IMR-90 (cell line): ENCODE measurements at regions not wholly inside any gene's neighbourhood (a gene's known extent, or its start where the extent isn't known, plus 50 kb on each side); places are given as distances from the start of the nearest gene placed in this dataset.

Experiments used
- ATAC-seq: fragments of 200-7000 bp; cut with Tn5 transposase; 2 replicates; pipeline ENCODE4 v1.9.1; 2020; ENCODE audit warnings: low read depth, mild to moderate bottlenecking, moderate library complexity
- BruUV-seq: library from RNA; stranded (reverse); fragments of 400-500 nt; replicated peaks from 2 replicates; lab custom pipeline; 2021; lab: Mats Ljungman, UMichigan
- CTCF ChIA-PET: fragments of 300-600 bp; formaldehyde crosslinking; extraction: SDS; loops from one replicate; lab custom pipeline; 2021; ENCODE audit warnings: antibody characterized with exemption; lab: Yijun Ruan, JAX
- POLR2A ChIA-PET: fragments of 300-600 bp; sonication (Branson Sonifier 250); formaldehyde crosslinking; loops from one replicate; lab custom pipeline; 2022; ENCODE audit warnings: antibody characterized with exemption; ENCODE audit not compliant: unreplicated experiment; lab: Charles Lee
- DNase-seq: peaks from one replicate; pipeline ENCODE4 v3.0.0; 2013
- H2AFZ ChIP-seq: replicated peaks from 2 replicates; pipeline ENCODE3; 2013; ENCODE audit warnings: low read length, mild to moderate bottlenecking; ENCODE audit not compliant: poor library complexity
- H2AK5ac ChIP-seq: 2 replicates; pipeline ENCODE4 v1.6.1; 2013; ENCODE audit warnings: low read depth, low read length, inconsistent platforms
- H2AK9ac ChIP-seq: replicated peaks from 2 replicates; pipeline ENCODE3; 2013; ENCODE audit warnings: mild to moderate bottlenecking, low read depth, low read length, moderate library complexity; ENCODE audit not compliant: poor library complexity
- H2BK120ac ChIP-seq: 2 replicates; pipeline ENCODE4 v1.6.1; 2013; ENCODE audit warnings: low read depth, low read length, inconsistent platforms
- H2BK15ac ChIP-seq: 3 replicates; pipeline ENCODE4 v1.6.1; 2013; ENCODE audit warnings: low read depth, low read length, inconsistent platforms
- H2BK20ac ChIP-seq: 2 replicates; pipeline ENCODE4 v1.6.1; 2013; ENCODE audit warnings: low read depth, mild to moderate bottlenecking, inconsistent platforms, low read length, moderate library complexity
- H2BK5ac ChIP-seq: 2 replicates; pipeline ENCODE4 v1.6.1; 2013; ENCODE audit warnings: mild to moderate bottlenecking, low read depth, low read length, inconsistent platforms; ENCODE audit not compliant: poor library complexity, severe bottlenecking
- H3K14ac ChIP-seq: replicated peaks from 2 replicates; pipeline ENCODE4 v1.6.1; 2013; ENCODE audit warnings: low read depth, low read length, inconsistent platforms
- H3K18ac ChIP-seq: 2 replicates; pipeline ENCODE4 v1.6.1; 2013; ENCODE audit warnings: low read depth, low read length, control low read depth
- H3K23ac ChIP-seq: 2 replicates; pipeline ENCODE4 v1.6.1; 2013; ENCODE audit warnings: low read depth, low read length, inconsistent platforms
- H3K27ac ChIP-seq: 2 replicates; pipeline ENCODE4 v1.5.1; 2013; ENCODE audit warnings: mild to moderate bottlenecking, control low read depth, low read length; ENCODE audit not compliant: insufficient read depth
- H3K27me3 ChIP-seq: 2 replicates; pipeline ENCODE4 v1.6.1; 2013; ENCODE audit warnings: low read length; ENCODE audit not compliant: control insufficient read depth, insufficient read depth
- H3K36me3 ChIP-seq: 2 replicates; pipeline ENCODE4 v1.6.1; 2013; ENCODE audit warnings: low read length, mixed read lengths; ENCODE audit not compliant: control insufficient read depth, insufficient read depth
- H3K4ac ChIP-seq: 2 replicates; pipeline ENCODE4 v1.6.1; 2013; ENCODE audit warnings: low read depth, low read length, inconsistent platforms
- H3K4me1 ChIP-seq: 2 replicates; pipeline ENCODE4 v1.6.1; 2013; ENCODE audit warnings: low read length, mixed read lengths; ENCODE audit not compliant: control insufficient read depth, insufficient read depth
- H3K4me2 ChIP-seq: 2 replicates; pipeline ENCODE4 v1.6.1; 2013; ENCODE audit warnings: low read depth, mild to moderate bottlenecking, control low read depth, low read length, moderate library complexity
- H3K4me3 ChIP-seq: 2 replicates; pipeline ENCODE4 v1.5.1; 2013; ENCODE audit warnings: low read depth, mild to moderate bottlenecking, control low read depth, low read length, moderate library complexity; ENCODE audit not compliant: insufficient read depth
- H3K56ac ChIP-seq: 2 replicates; pipeline ENCODE4 v1.6.1; 2013; ENCODE audit warnings: low read length, inconsistent platforms; ENCODE audit not compliant: insufficient read depth; ENCODE audit errors: extremely low read depth
- H3K79me1 ChIP-seq, 2 experiments: 2 replicates each; pipeline ENCODE4 v1.6.1; 2013; ENCODE audit warnings: low read length in 2 of 2, inconsistent platforms in 1 of 2, low read depth in 1 of 2
- H3K9ac ChIP-seq: 2 replicates; pipeline ENCODE4 v1.6.1; 2013; ENCODE audit warnings: low read depth, low read length, control low read depth
- H3K9me1 ChIP-seq: 2 replicates; pipeline ENCODE4 v1.6.1; 2013; ENCODE audit warnings: low read length, inconsistent platforms; ENCODE audit not compliant: insufficient read depth
- H3K9me3 ChIP-seq: 2 replicates; pipeline ENCODE4 v1.6.1; 2013; ENCODE audit warnings: low read length; ENCODE audit not compliant: control insufficient read depth, insufficient read depth
- H4K20me1 ChIP-seq: 2 replicates; pipeline ENCODE4 v1.6.1; 2013; ENCODE audit warnings: low read length, inconsistent platforms; ENCODE audit not compliant: insufficient read depth
- H4K5ac ChIP-seq: 2 replicates; pipeline ENCODE4 v1.6.1; 2013; ENCODE audit warnings: mild to moderate bottlenecking, low read depth, low read length, control low read depth
- H4K8ac ChIP-seq, 2 experiments: 2 replicates each; pipeline ENCODE4 v1.6.1; 2013; ENCODE audit warnings: low read depth in 2 of 2, low read length in 2 of 2, control low read depth in 1 of 2, inconsistent platforms in 1 of 2
- H4K91ac ChIP-seq: 2 replicates; pipeline ENCODE4 v1.6.1; 2013; ENCODE audit warnings: low read depth, low read length, inconsistent platforms; ENCODE audit not compliant: insufficient read depth
- CEBPB ChIP-seq: IDR thresholded peaks from 2 replicates; pipeline ENCODE4 v1.6.1; 2012; ENCODE audit warnings: low read depth, low read length, improper control_type of control experiment
- FOS ChIP-seq: fragments of 150-350 bp; IDR thresholded peaks from 2 replicates; pipeline ENCODE4 v1.6.1; 2016; ENCODE audit warnings: low read depth, low read length
- MAFK ChIP-seq: IDR thresholded peaks from 2 replicates; pipeline ENCODE4 v1.6.1; 2012; ENCODE audit warnings: low read depth, low read length, improper control_type of control experiment
- MAZ ChIP-seq: IDR thresholded peaks from 2 replicates; pipeline ENCODE4 v1.6.1; 2012; ENCODE audit warnings: low read depth, mild to moderate bottlenecking, low read length, improper control_type of control experiment, moderate library complexity, borderline replicate concordance
- RAD21 ChIP-seq: IDR thresholded peaks from 2 replicates; pipeline ENCODE4 v1.6.1; 2012; ENCODE audit warnings: low read length, improper control_type of control experiment
- WGBS, 2 experiments: methylation state at CpG; one replicate each; pipeline versions ENCODE4 v1.1.5 to v1.1.7; 2013; ENCODE audit warnings: missing lambda C conversion rate in 2 of 2; ENCODE audit not compliant: insufficient read length in 1 of 2; ENCODE audit errors: extremely low coverage in 2 of 2; 5-methylcytosine and 5-hydroxymethylcytosine counted together
- dilution Hi-C: fragments of 300-500 bp; cut with HindIII; formaldehyde crosslinking; loops from one replicate; pipeline ENCODE4 v1.14.3; 2018; ENCODE audit warnings: low sequenced_read_pairs; ENCODE audit not compliant: unreplicated experiment
- in situ Hi-C: fragments of 300-500 bp; cut with MboI; formaldehyde crosslinking; loops from 3 replicates; pipeline ENCODE4 v1.14.3; 2019; ENCODE audit warnings: low sequenced_read_pairs, inconsistent platforms, mixed read lengths
- intact Hi-C: fragments of 100-400 bp; cut with micrococcal nuclease; formaldehyde crosslinking; loops from 2 replicates; pipeline ENCODE4 v1.10.0; 2022
- TF ChIP-seq, protein P1 (sequence below): fragments of 150-350 bp; IDR thresholded peaks from 2 replicates; pipeline ENCODE4 v1.6.1; 2017; ENCODE audit warnings: mild to moderate bottlenecking, antibody characterized with exemption, low read length, low read depth

DNA sequence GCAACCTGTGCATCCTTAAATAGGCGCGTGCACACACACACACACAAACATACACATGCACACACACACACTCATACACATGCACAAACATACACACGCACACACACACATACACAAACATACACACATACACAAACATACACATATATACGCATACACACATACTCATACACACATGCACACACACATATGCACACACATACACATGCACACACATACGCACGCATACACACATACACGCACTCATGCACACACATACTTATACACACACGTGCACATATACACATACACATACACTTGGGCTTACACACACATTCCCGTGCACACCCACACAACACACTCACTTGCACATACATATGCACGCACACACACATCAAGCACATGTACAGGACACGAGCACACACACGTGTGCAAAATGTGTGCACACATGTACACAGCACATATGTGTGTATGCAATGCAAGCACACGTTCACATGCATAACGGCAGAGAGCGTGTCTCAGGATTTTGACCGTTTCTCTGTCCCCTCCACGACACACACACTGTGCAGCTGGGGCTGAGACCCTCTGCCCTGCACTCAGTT is 84.5 kb downstream of the SIK1 start:
- H3K79me1 ChIP-seq: no peaks in the 10 kb centered on the region
- H4K20me1 ChIP-seq: no peaks in the 10 kb centered on the region
- H3K14ac ChIP-seq: no peak overlapping the region
- no peak overlapping the region for H4K91ac ChIP-seq
- intact Hi-C loops: no loop called here
- H3K9me3 ChIP-seq: no peaks in the 10 kb centered on the region
- H4K5ac ChIP-seq: no peak overlapping the region
- no peak for ATAC-seq
- no peak overlapping the region for H2AK9ac ChIP-seq
- BruUV-seq: no TSS peak
- no peak overlapping the region for H3K4me2 ChIP-seq
- TF ChIP-seq RAD21: no peak
- TF ChIP-seq MAFK: no peak
- no peak for TF ChIP-seq MAZ
- TF ChIP-seq FOS: no peak
- TF ChIP-seq CEBPB: no peak
- TF ChIP-seq, protein P1, sequence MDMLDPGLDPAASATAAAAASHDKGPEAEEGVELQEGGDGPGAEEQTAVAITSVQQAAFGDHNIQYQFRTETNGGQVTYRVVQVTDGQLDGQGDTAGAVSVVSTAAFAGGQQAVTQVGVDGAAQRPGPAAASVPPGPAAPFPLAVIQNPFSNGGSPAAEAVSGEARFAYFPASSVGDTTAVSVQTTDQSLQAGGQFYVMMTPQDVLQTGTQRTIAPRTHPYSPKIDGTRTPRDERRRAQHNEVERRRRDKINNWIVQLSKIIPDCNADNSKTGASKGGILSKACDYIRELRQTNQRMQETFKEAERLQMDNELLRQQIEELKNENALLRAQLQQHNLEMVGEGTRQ: no peak
- 80% methylated on average over 13 of the region's 17 CpGs; no CpG with 5 or more reads in 1 of the 2 experiments for WGBS, 2 experiments
- dilution Hi-C loops: no loop called here
- H3K9me1 ChIP-seq: peaks cover 11% of the 10 kb centered on the region
- in situ Hi-C loops: no loop called here
- H3K4me3 ChIP-seq: no peak overlapping the region
- no peak overlapping the region for H2BK15ac ChIP-seq
- ChIA-PET POLR2A (no interaction called here), CTCF (no interaction called here)
- H4K8ac ChIP-seq: no peak overlapping the region
- no peak overlapping the region for H2BK120ac ChIP-seq
- no peaks in the 10 kb centered on the region for H3K27me3 ChIP-seq
- no peak overlapping the region for H3K23ac ChIP-seq
- H2BK5ac ChIP-seq: no peak overlapping the region
- no peak overlapping the region for H3K4ac ChIP-seq
- no peaks in the 10 kb centered on the region for H3K36me3 ChIP-seq
- no peak for DNase-seq
- no peak overlapping the region for H3K18ac ChIP-seq
- H2AFZ ChIP-seq: peak overlapping the region; percentile 33
- H3K4me1 ChIP-seq: peaks cover 25% of the 10 kb centered on the region
- no peak overlapping the region for H3K27ac ChIP-seq
- H2BK20ac ChIP-seq: no peak overlapping the region
- H3K9ac ChIP-seq: no peak overlapping the region
- peak overlapping the region; percentile 16; the same call in 1 of the 2 replicates for H2AK5ac ChIP-seq
- H3K56ac ChIP-seq: no peak overlapping the region
